ENCODE measurements at regions not wholly inside any gene's neighbourhood (a gene's known extent, or its start where the extent isn't known, plus 50 kb on each side); places are given as distances from the start of the nearest gene placed in this dataset.
"Not testable (repeated sequence)": the region's sequence is repeated elsewhere in the genome, so short reads cannot be mapped to it uniquely, and the experiment has no call there.

DNA sequence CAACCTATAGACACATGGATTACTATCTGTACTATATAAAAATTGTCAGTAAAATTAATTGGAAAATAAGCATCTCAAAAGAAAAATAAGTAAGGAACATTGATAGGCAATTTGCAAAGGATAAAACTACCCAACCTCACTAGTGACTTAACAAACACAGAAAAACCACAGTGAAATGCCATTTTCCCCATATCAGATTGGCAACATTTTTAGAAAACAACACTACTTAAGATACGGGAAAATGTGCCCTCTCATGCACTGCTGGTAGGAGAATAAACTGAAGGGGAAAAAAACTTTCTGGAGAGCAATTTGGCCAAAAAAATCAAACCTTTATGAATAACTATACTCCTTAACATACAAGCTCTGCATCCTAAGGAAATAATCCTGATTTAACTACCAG is 254.0 kb downstream of the DEPDC1B start:
- no peak for DNase-seq

DNA sequence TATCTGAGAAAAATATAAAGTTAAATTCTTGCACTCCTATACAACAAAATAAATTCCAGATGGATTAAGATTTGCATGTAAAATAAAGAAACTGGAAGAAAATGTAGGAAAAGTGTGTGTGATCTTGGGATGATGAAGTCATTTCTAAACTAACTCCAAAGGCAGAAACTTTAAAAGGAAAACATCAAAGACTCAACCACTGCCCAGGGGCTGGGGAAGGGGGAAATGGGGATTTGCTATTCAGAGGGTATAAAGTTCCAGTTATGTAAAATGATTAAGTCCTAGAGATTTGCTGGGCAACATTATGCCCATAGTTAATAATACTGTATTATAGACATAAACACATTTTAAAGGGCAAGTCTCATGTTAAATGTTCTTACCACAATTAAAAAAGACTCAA is 254.5 kb downstream of the DEPDC1B start:
- no peak for DNase-seq

DNA sequence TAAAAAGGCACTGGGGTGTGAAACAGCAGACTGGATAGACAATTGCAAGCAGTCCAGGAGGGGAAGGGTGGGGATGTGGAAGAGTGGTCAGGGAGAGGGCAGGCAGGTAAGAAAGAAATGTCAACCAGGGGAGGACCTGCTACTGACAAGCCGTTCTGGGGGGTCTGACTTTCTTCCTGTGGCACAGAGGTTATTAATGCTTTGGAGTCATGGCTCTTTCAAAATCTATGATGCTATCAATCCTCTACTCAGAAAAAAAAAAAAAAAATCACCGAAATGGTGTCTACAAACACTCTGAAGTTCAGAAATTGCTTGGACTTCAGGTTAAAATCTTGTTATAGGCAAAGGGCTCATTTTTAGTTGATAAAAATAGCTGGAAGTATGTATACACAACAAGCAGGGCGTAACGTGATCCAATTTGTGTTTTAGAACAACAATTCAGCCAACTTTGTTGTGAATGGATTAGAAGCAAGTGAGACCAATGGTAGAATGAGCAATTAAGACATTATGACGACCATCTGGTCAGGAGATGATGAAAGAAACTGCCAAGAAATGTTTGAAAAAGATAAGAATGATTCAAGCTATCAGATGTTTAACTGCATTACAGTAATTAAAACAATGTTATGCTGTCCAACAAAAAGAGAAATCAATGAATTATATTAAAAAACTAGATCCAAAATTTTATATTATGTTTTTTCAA is 255.2 kb downstream of the DEPDC1B start:
- DNase-seq: no peak

DNA sequence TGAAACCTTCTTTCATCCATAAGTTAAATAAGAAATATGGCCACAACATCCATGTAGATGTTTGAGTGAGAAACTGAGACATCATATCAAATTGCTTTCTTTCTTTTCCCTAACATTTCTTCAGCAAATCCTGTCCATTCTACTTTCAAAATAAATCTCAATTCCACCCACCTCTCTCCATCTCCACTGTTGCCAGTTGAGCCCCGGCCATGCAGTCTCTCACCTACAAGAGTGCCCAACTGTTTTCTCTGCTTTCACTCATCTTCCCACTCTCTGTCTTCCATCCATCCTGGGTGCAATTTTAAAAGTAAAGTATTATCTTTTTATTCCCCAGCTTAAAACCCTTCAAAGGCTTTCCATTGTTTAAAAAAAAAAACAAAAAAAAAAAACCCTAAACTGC is 260.4 kb downstream of the DEPDC1B start:
- no peak for DNase-seq

DNA sequence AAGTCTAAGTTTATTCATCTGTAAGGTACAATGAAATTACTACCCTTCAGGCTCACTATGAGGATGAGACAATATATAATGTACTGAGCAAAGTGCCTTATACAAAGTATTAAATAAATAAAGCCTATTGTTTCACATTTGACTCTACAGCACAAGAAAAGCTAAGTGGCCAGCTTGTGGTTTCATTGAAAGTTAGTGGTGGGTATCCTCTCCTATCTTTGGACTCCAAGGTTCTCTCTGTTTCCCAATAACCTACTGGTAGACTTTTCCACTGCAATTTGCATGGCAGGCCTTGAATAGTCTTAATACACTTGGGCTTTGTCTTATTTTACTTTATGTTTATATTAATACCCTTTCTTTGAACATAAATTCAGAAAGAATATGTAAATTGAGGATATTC is 262.7 kb downstream of the DEPDC1B start:
- no peak for DNase-seq

DNA sequence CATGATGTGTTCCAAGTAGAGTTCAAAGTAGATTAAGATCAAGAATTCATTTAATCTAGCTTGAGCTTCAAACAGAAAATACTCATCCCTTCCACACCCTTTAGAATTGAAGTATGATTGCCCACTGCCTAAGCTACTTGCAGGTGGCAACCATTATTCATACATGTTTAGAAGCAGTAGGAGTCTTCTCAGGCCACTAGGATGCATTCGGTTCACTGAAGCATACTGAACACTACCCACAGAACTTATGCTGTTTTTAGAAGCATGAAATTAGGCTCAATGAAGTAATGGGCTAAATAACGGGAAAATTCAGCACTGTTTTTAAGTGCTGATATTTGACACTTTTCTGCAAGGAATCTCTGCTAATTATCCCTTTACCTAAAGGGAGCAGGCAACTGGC is 263.4 kb downstream of the DEPDC1B start:
- DNase-seq: no peak

DNA sequence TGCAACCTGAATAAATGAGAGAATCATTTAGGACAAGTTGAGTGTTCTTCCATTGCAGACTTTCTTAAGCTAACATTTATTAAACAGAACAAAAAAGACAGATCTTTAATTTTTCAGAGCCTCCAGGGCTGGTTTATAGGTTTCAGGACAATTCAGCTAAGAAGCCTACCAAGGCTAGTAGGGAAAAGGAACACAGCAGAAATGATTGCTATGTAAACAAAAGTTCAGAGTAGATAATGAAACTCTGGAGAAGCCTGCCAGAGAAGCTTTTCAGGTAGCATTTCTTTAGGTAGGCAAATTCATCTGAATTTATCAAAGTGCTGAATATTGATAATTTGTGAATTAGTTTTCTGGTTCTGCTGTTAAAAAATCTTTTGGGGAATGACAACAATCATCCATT is 264.2 kb downstream of the DEPDC1B start:
- DNase-seq: no peak

DNA sequence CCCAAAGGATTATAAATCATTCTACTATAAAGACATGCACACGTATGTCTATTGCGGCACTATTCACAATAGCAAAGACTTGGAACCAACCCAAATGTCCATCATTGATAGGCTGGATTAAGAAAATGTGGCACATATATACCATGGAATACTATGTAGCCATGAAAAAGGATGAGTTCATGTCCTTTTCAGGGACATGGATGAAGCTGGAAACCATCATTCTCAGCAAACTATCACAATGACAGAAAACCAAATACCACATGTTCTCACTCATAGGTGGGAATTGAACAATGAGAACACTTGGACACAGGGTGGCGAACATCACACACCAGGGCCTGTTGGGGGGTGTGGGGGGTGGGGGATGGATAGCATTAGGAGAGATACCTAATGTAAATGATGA is 273.8 kb downstream of the DEPDC1B start:
- not testable (repeated sequence) for DNase-seq

DNA sequence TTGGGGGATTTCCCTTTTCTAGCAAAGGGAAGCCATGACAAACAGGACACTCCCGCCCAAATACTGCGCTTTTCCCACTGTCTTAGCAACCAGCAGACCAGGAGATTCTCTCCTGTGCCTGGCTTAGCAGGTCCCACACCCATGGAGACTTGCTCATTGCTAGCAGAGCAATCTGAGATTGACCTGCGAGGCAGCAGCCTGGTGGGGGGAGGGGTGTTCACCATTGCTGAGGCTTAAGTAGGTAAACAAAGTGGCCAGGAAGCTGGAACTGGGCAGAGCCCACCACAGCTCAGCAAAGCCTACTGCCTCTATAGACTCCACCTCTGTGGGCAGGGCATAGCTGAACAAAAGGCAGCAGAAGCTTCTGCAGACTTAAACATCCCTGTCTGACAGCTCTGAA is 279.2 kb downstream of the DEPDC1B start:
- not testable (repeated sequence) for DNase-seq

DNA sequence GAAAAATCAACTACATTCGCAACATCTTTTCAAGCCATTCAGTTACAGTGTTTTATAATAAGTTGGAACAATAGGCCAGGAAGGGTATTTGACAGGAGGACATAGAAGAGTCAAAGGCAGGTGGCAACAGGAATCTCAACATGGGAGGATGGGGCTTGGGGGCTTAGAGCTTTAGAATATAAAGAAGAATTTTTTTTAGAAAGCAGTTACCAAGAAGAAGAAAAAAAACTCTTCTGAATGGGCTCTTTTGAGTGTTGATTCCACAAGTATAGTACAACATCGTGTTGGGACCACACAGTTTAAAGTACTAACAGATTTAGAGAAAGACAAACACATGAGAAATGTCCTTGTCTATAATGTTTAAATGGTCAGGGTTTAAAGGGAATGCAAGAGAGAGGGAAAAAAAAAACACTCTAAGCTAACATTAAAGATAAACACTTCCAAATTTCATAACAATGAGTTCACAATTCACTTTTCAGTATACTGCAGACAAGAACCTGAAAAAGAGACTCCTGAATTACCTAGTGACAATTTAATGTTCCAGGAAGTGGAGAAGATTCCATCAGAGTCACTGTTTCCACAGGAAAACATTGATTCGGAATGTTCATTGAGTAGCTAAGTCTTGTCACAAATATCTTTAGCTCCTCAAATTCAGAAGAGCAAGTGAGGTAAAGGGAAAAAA is 282.3 kb downstream of the DEPDC1B start:
- no peak for DNase-seq

DNA sequence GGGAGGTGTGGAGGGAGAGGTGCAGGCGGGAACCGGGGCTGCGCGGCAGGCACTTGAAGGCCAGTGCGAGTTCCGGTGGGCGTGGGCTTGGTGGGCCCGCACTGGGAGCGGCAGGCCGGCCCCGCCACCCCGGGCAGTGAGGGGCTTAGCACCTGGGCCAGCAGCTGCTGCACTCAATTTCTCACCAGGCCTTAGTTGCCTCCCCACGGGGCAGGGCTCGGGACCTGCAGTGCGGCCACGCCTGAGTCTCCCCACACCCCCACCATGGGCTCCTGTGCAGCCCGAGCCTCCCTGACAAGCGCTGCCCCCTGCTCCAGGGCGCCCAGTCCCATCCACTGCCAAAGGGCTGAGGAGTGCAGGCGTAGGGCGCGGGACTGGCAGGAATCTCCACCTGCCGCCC is 284.5 kb downstream of the DEPDC1B start:
- no peak for DNase-seq

DNA sequence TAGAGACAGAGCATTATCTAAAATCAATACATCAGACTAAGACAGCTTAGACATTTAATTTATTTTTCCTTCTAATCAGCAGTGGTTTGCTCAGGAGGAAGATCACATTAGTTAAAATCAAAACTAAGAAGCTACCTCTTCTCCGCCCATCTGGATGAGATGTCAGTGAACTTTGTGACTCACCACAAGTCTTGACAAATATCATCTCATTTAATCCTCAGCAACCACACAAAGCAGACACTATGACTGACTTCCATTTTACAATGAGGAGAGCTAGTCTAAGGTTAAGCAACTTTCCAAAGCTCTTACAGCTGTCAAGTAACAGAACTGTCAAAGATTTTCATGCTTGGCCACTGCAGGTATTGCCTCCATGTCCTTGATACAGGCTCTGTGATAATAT is 289.5 kb downstream of the DEPDC1B start:
- DNase-seq: no peak

DNA sequence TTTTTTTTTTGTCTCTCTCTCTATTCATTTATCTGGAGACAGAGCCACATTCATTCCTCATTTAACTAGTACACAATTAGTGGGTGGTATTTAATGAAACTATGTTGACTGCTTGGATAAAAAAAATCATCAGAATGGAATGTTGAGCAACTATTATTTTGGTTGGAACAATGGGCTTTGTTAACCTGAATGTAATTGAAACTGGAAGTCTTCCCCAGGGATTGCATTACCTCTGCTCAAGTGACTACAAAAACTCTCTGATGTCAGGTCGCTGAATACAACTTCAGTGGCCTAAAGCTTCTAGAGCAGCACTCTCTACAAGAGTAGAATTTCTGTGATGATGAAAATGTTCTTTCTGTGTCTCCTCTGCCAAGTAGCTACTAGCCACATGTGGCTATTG is 295.8 kb downstream of the DEPDC1B start:
- DNase-seq: no peak

DNA sequence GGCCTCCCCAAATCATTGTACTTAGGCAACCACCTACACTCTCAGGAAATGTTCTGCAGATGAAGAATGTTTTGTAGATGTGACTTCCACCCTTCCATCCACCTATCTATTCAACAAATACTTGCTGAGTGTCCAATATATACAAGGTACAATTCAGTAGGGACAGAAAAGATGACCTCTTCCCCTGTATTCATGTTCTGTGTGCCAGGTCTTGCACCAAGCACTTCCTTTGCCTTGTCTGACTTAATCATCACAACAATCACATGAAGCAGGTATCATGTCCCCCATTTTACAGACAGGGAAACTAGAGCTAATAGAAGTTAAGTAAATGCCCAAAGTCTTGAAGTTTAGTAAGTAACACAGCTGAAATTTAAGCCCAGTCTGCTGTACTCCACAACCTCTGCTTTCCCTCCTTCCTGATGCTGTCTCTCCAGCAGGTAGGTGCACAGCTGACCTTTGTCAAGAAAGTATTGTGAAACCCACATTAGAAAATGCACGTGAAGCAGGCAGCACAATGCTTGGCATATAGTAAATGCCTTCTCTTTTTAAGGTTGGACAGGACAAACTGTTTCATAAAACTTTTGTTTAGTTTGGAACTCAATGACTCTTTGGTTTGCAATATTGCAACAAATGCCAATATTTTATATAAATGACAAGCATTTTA is 296.5 kb downstream of the DEPDC1B start:
- no peak for DNase-seq

DNA sequence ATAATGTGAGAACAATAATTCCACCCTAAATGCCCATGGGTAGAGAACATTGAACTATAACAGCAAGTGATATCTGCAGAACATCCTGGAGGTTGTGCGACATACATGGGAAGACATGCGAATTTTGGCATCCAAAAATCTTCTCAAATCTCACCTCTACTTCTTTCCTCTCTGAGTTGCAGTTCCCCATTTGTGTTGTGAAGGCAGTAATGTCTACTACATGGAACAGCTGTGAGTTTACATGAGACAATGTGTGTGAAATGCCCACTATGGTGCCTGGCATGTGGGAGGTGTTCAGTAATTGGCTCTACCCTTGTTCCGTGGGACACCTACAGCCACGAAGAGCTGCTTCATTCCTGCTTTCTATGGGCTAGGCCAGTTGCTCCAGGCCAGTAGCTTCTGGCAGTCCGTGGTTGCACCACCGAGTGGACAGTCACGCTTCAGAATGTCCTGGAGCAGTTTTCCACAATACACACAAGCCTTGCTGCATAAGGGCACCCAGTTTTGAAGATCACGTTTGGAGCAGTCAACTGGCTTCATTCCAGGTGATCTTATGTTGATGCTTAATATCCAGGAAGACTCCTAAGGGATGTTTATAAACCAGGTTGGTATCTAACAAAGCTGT is 297.7 kb downstream of the DEPDC1B start:
- DNase-seq: no peak

DNA sequence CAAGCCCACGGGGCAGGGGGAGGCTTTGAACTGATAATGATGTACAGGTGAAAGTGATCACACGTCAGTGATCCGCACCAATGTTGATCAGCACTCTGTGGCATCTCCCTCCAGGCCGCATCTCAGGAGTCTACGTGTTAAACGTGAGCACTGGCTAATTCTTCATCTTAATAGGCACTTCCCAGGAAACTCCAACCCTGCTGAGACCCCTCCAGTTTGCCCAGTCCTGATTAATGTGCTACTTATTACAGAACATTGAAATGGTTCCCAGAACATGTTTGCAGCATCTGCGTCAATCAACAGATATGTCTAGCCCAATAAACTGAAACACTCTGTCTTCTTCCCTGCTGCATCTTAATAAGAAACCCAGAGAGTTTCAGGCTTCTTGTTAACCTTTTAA is 298.4 kb downstream of the DEPDC1B start:
- no peak for DNase-seq

DNA sequence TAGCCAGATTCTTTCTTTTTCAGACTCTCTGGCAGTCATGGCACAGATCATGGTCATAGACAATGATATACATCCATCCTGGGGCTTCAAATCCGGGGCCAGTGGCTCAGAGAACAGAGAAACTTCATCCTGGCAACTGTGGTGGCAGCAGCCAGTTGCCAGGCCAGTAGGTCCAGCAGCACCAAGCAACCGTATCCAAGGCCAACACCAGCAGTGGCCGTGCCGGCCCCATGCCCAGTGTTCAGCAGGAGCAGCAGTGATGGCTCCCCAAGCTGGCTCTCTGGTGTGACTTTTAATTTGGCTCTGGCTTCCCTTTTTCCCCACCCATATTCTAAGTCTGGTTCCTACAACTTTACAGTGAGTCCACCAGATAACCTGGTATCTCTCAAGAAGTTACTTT is 300.5 kb downstream of the DEPDC1B start:
- DNase-seq: peak in 8 of 56 donors; percentile 3 to 35 (median 6)

DNA sequence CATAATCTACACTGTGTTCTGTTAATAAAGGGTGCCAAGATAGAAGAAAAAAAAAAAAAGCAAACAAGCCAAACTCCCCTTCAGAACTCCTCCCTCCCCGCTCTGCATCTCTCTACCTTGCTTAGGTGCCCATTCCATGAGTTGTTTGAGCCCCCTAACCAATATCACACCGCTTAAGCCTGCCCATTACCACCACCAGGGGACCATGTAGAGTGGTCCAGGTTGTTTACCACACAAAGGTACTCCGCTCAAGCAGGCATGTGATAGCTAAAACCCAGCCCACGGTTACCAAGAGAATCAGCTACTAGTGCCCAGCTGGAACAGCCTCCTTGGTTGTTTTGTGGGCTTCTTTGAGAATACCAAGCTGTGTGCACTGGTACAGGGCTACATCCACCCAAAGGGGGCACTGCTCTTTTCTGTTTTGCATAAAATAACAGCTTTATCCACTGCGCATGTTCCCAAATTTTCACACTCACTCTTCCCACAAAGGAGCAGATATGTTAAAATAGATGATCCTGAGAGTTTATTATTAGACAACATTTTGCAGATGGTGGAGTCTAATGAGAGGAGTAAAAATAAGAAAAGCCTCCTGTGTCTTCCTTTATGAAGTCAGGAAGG is 304.1 kb downstream of the DEPDC1B start:
- no peak for DNase-seq

DNA sequence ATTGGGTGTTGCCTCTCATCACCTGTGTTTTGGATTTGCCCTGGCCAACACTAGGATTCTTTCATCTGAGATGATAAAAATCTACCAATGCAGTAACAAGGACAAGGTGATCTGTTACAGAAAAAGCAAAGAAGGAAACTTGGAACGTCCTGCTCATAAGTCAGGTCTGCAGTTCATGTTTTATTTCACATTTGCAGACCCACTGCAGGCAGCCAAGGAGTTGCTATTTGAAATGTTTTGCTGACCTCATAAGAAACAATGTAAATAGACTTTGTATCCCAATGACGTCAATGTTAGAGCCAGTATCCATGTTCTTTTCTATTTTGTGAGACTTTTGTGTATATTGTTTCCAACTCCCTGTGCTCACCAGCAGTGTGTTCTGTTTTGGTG is 312.9 kb downstream of the DEPDC1B start:
- DNase-seq: no peak

DNA sequence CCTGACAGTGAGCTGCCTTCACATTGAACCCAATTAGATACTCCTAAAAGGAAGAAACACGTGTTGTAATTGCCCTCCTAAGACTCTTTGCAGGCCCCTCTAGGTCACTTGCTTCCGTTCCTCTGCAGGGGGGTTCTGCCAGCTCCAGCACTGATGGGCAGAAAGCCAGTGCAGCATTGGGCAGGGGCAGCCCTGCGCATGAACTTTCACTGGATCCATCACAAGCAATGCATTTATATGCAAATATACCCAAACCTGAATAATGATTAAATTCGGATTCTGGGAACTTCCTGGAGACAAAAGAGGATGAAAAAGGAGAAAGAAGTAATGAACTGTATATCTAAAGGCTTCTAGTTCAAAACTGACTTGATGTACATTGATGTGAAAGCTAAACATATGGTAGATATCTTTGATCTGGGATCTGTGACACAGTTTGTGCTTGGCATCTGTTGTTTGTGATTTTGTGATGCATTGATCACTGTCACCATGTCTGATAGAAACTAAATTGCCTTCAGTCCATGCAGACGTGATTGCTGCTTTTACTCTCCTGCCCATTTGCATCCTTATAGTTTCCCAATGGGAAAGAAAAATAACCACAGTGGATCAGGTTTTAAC is 313.4 kb downstream of the DEPDC1B start:
- DNase-seq: no peak

DNA sequence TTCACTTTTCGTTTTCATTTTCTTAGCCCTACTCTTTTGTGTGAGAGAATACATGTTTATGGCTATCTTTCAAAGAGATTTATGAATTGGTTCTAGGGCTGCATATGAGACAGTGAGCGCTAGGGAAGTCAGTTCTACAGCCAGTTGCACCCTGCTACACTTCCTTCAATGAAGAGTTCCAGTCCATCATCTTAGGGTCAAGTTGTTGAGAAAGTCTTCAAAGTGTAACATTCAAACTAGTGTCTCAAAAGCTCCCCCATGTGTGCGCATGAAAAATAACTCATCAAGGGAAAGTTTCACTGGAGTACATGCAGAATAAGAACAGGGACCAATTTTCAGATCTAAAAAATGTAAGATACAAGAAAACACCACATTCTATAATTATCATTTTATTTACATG is 317.2 kb downstream of the DEPDC1B start:
- DNase-seq: peak in 7 of 56 donors; percentile 0 to 38 (median 3)
